Kidney capillary endothelial cell (primary cell): ENCODE measurements at regions not wholly inside any gene's neighbourhood (a gene's known extent, or its start where the extent isn't known, plus 50 kb on each side); places are given as distances from the start of the nearest gene placed in this dataset.
"Not testable (repeated sequence)": the region's sequence is repeated elsewhere in the genome, so short reads cannot be mapped to it uniquely, and the experiment has no call there.

ENCODE experiments used
- DNase-seq: peaks from one replicate; pipeline ENCODE4 v3.0.0-alpha.2; 2018; ENCODE audit warnings: low spot score

DNA sequence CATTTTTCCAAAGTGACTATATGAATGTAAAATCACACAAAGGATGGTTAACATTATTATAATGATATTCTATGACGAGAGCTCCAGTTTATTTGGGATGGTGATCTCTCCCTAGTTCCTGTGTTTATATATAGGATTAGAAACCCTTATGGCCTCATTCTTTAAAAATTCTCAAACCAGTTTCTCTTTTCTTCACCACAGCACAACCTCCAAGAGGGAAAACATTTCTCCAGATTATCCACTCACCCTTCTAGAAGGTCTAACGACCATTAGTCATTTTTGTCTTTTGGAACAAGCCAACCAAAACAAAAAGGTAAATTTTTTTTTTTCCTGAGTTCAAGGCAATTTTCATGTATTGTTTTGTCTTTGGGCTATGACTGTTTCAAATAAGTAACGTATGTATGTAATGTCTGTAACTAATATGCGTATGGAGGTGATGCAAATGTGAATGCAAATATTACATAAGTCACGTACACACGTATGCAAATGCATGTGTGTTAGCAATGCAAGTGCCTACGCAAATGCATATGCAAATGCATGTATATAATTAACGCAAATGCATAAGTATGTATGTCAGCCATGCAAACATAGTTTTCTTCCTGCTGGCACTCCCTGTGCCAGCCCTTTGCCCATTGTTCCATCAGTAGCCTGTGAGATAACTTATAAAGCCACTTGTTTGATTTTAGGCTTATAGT lies 72.5 kb upstream of the MORC3 start:
- no peak for DNase-seq

DNA sequence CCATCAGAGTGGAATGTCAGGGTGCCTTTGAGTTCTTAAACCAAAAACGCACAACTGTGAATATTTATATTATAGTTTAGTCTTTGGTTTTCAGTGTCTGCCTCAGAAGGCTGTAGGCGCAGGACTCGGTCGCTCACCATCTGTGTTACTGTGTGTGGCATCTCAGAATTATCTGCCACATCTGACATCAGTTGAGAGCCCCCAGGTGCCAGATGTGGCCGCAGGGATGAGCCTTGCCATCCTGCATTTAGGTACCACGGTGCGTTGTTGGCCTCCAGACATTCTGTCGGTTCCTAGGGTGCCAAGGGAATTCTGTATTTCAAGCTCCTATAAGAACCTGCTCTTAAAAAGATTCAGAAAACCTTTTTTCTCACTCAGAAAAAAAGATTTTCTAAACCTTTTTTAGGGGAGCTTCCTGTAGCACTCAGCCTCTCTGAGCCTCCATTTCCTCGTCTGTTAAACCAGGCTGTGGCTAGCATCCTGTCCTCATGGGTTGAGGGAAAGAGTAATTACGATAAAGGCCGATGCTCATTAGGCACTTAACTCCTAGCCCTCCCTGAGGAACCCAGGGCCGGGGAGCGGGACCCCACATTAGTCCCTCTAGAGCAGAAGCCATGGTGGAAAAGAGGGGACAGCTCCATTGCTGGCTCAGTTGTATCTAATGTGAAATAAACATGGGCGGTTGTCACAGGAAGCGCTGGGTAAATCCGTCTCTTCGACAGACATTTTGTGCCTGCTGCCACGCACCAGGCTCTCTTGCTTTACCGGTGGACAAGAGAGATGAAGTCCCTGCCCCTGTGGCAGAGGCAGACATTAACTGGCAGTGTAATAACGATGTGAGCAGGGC lies 70.2 kb upstream of the MORC3 start:
- no peak for DNase-seq

DNA sequence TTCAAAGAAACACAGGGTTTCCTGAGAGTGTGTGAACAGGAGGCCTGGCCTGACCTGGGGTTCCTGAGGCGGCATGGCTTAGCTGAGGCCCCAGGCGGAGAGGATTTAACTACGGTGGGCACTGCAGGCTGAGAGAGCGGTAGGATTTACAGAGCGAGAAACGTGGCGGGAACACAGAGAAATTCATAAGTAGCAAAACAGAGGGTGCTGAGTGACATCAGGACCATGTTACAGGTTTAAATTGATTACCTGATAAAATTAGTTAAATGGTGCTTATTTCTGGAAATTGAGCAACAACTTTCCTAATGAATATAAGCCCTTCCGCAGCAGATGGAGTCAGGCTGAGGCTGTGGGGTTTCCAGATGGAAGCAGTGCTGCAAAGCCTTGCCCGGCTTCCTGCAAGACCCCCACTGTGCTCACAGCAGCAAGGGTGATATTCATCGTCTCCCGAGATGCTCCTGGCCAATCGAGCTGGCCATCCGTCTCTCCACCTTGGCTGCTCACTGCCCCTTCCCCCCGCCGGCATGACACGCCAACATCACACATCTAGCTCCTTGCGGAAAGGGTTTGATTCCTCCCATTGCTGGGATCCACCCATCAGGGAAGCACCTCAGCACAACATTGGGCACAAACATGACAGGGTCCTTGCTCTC lies 69.4 kb upstream of the MORC3 start:
- no peak for DNase-seq

DNA sequence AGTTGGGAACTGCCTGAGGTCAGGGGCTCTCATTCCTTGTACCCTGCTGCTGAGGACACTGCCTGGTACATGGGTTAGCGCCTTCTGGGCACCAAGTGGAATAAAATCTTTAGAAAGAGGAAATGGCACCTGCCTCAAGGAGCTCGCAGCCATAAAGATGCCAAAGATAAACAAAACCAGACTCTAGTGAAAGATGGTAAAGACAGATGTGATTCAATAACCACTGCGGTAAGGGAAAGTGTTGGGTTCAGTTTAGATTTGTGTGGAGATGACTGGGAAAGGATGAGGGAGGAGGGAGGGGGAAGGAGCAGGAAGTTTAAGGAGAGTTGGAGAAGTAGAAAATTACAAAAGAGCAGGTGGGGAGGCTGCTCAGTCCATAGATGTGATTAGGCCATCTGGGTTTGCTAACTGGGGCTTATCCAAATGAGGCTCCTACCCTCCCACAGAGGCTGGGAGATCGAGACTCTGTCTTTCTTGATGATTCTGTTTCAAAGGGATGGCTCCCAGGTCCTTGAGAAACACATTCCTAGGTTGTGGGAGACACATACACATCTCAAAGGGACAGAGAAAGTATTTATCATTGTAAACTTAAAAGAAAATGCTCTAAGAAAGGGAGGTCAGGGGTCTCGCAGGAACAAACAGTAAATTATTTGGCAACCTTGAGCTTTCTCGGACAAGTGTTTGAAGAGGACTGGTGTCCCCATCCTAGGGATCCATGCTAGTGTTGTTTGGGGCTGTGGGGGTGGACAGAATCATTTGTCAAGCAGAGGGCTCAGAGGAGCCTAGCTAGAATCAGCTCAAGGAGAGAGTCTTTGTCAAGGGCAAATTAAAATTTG lies 65.7 kb upstream of the MORC3 start:
- no peak for DNase-seq

DNA sequence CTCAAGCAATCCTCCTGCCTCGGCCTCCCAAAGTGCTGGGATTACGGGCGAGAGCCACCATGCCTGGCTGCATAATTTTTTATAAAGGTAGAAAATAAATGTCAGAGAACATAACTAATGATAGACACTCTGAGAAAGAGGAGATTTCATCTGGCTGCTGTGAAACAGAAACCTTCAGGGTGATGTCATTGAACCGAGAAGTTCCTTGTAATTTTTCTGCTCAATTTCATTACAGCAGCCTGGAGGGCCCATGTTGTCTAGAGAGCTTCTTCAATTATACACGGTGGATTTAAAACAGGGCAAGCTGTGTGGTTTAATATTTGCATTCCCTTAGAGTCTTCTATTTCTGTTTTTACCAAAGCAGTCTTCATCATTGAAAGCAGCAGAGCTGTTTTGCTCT lies 64.3 kb upstream of the MORC3 start:
- DNase-seq = no peak

DNA sequence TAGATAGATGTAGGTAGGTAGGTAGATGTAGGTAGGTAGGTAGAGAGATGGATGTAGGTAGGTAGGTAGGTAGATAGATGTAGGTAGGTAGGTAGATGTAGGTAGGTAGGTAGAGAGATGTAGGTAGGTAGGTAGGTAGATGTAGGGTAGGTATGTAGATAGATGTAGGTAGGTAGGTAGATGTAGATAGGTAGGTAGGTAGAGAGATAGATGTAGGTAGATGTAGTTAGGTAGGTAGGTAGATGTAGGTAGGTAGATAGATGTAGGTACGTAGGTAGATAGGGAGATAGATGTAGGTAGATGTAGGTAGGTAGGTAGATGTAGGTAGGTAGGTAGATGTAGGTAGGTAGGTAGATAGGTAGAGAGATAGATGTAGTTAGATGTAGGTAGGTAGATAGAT lies 62.3 kb upstream of the MORC3 start:
- no peak for DNase-seq

DNA sequence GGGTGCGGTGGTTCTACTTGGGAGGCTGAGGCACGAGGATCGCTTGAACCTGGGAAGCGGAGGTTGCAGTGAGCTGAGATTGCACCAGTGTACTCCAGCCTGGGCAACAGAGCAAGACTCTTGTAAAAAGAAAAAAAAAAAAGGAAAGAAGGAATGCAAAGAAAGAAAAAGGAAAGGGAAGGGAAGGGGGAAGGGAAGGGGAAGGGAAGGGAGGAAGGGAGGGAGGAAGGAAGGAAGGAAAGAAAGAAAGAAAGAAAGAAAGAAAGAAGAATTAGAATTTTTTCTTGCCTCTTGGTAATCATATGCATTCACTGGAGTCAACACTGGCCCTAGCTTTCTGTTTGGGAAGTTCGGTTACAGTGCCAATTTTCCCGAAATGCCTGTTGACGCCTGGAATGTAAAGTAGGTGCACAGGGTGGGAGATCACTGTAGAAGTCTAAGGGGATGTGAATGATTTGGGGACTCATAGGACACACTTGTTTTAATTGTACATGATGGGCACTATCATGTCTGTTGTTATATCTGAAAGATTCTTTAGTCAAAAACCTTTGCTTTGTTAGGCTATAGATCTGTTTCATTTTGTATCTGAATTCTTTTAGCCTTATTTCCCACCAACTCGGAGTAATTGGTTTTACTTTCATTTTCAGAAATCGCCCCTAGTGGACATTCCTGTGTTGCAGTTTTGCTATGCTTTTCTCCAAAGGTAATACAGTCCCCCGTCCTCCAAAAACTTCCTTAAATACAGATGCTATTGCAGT lies 59.8 kb upstream of the MORC3 start:
- DNase-seq = peak; percentile 68

DNA sequence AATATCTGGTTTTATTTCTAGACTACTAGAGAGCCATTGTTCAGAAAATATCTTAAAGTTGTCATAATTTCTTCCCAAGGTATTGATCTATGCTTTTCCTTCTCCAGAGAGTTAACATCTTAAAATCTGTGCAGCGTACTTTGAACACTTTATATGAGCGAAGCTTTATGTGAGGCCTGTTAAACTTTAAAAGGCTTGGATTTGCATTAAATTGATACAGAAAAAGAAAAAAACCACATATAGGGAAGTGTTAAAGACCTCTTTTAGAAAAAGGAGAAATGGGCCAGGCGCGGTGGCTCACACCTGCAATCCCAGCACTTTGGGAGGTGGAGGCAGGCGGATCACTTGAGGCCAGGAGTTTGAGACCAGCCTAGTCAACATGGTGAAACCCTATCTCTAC lies 59.2 kb upstream of the MORC3 start:
- no peak for DNase-seq

DNA sequence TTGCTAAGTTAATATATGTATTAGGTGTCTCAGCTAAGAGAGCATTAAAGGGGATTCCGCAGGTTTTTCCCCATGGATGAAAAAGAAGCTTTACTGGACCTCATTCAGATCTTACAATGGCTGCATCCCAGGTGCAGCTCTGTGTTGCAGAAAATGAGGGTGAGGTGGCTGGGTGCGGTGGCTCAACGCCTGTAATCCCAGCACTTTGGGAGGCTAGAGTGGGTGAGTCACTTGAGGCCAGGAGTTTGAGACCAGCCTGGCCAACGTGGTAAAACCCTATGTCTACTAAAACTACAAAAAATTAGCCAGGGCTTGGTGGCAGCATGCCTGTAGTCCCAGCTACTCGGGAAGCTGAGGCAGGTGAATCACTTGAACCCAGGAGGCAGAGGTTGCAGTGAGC lies 58.5 kb upstream of the MORC3 start:
- no peak for DNase-seq

DNA sequence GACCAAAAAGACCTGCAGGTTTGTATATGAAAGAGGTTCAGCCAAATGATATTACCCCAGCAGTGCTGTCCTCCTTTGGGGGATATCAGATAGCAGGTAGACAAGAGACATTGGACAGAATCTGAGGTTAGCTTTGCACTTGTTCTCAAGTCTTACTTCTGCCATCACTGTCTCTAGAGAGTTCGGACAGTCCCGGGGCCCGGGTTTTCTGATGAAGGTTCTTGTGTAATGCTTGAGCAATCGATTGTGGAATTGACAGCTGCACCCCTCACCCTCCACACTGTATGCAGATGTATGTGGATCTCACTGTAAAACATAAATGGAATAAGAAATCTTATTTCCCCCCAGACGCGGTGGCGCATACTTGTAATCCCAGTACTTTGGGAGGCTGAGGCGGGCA lies 56.2 kb upstream of the MORC3 start:
- DNase-seq = no peak

DNA sequence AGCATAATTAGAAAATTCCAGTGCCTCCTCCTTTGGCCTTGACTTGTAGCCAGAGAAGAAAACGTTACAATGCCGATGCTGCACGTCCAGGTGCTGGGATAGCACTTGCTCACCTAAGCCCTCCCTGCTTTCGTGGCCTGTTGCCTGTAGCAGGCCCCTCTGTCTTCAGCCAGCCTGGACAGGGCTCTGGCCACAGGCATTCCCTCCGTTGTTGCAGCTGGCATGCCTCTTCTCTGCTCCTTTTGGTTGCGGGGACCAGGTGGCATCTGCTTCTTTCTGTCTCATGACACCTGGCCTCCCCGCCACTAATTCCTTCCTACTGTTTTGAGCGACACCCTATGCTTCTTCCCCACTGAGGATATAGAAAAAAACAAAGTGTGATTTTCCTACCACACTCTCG lies 54.6 kb upstream of the MORC3 start:
- no peak for DNase-seq

DNA sequence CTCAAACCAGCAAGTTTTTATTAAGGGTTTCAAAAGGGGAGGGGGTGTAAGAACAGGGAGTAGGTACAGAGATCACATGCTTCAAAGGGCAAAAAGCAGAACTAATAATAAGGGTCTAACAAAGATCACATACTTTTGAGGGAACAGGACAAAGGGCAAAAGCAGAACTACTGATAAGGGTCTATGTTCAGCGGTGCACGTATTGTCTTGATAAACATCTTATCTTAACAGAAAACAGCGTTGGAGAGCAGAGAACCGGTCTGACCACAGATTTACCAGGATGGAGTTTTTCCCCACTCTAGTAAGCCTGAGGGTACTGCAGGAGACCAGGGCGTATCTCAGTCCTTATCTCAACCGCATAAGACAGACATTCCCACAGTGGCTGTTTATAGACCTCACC lies 52.2 kb upstream of the MORC3 start:
- not testable (repeated sequence) for DNase-seq

DNA sequence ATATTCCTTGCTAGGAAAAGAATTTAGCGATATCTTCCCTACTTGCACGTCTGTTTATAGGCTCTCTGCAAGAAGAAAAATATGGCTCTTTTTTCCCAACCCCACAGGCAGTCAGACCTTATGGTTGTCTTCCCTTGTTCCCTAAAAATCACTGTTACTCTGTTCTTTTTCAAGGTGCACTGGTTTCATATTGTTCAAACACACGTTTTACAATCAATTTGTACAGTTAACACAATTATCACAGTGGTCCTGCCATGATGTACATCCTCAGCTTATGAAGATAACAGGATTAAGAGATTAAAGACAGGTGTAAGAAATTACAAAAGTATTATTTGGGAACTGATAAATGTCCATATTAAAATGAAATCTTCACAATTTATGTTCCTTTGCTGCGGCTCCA lies 51.7 kb upstream of the MORC3 start:
- DNase-seq = not testable (repeated sequence)
